ENCODE measurements at regions not wholly inside any gene's neighbourhood (a gene's known extent, or its start where the extent isn't known, plus 50 kb on each side); places are given as distances from the start of the nearest gene placed in this dataset.

DNA sequence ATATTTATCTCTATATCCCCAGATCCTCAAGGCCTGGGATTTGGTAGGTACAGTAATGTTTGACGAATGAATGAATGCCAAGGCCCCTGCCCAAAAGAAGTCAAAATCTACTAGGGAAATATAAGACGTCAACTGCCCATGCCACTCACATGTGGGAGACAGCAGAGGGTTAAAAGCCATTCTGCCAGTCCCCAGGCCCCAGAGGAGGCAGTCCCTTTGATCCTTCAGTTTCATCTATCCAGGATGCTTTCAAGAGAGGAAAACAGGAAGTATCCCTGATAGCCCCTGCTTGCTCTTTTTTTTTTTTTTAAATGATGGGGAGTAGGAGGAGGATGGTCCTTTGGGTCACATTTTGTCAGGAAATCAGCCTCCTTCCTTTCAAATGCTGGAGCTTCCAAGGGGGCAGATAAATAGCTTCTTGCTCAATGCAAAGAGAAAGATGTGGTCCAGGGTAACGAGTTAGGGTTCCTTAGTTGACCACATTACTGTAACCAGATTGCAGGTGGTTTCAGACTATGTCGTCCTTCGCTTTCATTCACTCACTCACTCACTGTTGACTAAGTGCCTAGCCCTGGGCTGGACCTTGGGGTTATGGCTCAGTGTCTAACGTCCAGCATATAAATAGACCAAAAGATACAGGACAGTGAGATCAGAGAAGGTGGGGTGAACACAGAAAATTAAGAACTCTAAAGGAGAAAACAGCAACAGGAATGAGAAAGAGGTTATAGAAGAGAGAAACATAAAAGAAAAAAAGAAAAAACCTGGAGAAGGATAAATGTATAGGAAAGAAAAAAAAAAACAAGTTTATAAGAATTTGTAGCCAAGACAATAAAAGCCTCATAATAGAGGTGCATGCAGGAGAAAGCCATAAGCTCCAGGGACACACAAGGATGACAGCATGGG is 64.6 kb upstream of the PIM1 start:
- no peak for DNase-seq (ENCODE audit: low read depth in 2 of 2)

DNA sequence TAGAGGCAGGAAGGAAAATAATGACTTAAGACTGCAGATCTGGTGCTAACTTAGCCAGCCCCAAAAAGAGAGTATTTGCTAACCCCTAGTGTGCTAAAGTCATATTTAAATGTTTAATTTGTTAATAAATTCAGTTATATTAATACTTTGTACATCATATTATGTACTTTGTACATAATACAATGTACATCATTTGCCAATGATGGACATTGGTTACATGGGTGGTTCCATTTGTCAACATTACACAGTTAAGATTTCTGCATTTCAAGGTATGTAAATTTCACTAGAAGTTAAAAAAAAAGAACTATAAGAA is 63.9 kb upstream of the PIM1 start:
- DNase-seq (ENCODE audit: low read depth in 2 of 2) = no peak

DNA sequence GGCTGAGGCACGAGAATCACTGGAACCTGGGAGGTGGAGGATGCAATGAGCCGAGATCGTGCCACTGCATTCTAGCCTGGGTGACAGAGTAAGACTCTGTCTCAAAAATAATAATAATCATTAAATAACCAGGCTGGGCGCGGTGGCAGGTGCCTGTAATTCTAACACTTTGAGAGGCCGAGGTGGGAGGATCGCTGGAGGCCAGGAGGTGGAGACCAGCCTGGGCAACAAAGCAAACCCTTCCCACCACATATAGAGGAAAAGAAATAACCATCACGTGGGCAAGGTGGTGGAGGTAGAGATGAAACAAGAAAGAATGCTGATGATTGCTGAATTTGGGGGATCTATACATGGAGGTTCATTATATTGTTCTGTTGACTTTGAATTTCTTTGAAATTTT is 63.4 kb upstream of the PIM1 start:
- no peak for DNase-seq (ENCODE audit: low read depth in 2 of 2)

DNA sequence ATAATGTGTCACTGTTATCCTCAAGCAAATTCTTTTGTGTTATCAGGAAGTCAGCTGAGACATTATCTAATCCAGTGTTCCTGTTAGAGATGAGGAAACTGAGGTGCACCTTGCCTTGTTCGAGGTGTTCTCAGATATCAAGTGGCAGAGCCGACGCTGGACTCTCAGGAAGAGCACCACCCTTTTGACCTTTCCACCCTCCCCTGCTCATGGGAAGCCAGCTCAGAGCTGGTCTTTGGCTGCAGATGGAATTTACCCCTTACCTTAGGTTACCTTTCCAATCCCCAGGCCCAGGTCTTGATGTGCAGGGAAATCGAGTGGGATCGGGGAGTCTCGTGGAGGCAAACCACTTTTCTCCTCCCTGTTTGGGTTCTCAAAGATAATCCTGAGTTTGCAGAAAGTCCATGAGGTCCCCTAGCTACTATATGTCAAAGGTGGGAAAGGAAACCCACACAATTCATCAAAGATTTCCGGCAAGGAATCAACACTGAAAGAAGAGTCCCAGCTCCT is 62.9 kb upstream of the PIM1 start:
- no peak for DNase-seq (ENCODE audit: low read depth in 2 of 2)

DNA sequence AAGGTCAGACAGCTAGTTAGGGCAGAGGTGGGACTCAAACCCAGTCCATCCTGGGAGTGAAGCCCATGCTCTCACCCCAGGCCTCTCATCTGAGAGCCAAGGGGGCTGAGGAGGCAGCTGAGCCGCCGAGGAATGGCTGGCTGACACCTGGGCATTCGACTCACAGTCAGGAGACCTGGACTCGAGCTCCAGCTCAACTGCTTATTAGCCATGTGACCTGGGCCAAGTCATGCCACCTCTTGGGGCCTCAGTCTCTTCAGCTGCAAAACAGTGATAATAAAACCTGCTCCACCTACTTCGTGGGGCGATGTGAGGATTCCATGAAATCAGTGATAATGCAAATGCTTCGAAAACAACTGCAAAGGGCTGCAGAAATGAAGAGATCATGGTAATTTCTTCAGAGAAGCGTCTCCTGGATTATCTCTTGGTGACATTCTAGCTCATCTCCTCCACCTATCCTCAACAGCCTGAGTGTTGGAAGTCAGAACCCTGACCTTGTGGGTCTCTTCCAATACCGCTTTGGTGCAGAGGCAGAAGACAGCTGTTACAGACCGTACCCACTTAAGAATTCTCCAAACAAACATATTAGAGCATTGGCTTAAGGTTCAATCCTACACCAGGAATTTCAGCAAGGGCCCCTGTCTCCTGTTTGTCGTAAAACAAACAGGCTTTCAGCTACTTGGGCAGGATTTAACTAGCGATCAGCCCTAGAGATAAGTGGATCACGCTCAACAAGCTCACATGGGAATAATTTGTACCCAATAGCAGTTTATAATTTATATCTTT is 60.0 kb upstream of the PIM1 start:
- no peak for DNase-seq (ENCODE audit: low read depth in 2 of 2)

DNA sequence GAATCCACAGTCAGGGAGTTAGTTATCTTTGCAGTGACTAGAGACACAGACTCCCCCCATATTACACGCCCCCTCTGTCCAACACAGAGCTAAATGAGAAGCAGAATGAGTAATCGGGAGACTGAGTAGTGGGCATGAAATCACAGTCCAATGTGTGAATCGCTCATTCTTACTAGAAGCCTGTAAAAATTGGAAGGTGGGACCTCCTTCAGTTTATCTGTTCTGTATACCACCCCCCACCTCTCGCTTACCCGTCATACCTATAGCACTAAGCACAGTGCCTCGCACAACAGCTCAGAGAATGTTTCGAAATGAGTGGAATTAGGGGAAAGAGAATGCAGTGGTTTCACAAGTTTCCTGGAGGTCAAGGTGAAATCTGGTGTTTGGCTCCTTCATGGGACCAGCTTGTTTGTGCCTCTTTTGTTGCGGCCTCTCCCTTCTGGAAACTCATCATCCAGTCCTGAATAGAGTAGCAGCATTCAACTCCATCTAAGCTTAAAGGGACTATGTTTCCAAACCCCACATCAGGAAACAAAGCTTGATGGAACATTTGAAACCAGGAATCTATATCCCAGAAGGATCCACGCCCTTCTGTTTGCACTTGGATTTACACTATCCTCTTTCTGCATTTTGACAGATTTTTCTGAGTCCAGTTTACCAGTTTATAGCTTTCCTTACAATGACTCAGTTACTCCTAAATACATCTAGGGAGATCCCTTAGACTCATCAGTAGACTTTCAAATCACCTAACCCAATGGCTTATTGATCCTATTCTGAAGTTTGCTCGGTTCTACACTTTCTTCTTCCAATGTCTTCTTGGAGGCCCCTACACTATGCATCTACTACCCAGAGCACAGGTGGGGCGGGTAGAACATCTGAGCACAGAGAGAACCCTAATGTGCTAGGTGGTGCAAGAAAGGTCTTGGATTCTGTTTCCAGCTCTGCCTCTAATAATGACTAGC is 59.2 kb upstream of the PIM1 start:
- DNase-seq (ENCODE audit: low read depth in 2 of 2) = no peak

DNA sequence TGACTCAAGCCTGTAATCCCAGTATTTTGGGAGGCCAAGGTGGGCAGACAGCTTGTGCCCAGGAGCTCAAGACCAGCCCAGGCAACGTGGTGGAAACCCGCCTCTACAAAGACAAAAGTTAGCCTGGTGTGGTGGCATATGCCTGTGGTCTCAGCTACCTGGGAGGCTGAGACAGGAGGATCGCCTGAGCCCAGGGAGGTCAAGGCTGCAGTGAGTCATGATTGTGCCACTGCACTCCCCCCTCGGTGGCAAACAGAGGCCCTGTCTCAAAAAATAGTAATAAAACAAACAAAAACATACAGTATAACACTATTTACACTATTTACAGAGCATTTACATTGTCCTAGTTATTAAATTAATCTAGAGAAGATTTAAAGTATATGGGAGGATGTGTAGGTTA is 56.0 kb upstream of the PIM1 start:
- DNase-seq (ENCODE audit: low read depth in 2 of 2) = no peak

DNA sequence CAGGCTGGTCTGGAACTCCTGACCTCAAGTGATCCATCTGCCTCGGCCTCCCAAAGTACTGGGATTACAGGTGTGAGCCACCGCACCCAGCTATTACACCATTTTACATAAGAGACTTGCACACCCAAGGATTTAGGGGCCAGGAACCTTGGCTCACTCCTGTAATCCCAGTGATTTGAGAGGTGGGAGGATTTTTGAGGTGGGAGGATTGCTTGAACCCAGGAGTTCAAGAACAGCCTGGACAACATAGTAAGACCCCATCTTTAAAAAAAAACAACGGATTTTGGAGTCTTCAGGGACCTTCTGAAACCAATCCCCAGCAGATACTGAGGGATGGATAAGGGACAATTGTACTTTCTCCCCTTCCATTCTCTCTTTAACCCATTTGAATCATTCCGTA is 55.3 kb upstream of the PIM1 start:
- no peak for DNase-seq (ENCODE audit: low read depth in 2 of 2)

DNA sequence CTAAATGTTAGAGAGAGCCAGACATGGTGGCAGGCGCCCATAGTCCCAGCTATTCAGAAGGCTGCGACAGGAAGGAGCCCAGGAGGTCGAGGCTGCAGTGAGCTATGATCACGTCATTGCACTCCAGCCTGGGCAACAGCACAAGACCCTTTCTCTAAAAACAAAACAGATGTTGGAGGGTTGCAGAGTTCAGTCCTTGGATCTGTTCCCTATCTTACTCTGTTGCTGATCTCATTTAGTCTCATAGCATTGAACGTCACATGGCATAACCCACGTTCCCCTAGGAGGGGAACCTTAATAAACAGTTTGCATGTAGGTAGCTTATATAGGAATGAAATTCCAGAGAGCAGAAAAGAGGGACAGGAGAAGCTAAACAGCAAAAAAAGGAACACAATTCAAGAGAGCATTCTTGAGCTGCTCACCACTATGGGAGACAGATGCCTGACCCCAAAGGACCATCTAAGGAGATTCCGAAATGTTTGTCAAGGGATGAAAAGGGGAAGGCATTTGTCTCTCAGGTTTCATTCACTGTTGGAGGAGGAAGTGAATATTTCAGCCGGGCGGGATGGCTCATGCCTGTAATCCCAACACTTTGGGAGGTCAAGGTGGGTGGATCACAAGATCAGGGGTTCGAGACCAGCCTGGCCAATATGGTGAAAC is 54.6 kb upstream of the PIM1 start:
- no peak for DNase-seq (ENCODE audit: low read depth in 2 of 2)

DNA sequence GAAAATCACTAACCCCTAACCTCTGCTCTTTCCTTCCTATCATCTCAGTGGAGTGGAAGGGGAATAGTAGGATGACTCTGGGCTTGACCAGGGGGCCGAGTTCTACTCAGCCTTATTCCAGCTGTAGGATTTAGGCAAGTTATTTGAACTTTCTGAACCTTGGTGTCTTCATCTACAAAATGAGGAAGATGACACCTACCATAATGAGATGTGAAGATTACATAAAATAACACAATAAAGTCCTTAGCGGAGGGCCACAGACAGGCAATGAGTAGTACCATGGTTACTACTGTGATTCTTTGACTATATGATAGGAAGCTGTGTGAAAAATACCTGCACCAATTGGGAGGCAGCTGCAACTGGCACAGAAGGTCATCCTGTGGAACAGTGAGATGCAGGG is 53.6 kb upstream of the PIM1 start:
- no peak for DNase-seq (ENCODE audit: low read depth in 2 of 2)

DNA sequence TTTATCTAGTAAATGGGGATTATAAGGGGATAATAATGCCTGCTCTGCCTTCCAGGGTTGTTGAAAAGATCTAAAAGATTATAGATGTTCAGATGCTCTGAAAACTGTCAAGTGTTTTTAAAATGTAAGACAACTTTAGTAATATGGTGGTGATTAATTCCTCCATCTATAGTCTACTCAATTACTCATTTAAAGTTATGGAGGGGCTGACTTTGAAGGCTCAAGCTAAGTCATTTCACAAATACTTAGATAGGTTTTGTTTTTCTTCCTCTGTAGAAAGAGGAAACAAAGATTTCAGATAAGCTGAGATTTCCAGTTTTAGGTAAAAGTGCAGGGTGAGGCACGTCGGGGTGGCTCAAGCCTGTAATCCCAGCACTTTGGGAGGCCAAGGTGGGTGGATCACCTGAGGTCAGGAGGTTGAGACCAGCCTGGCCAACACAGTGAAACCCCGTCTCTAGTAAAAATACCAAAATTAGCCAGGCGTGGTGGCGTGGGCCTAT is 50.5 kb upstream of the PIM1 start:
- no peak for DNase-seq (ENCODE audit: low read depth in 2 of 2)

All from stimulated activated CD4-positive, alpha-beta T cell treated with anti-CD3 and anti-CD28 coated beads, Interleukin-12 subunit alpha, Interleukin-12 subunit beta, amount 100 ng/mL, for 24 hours (primary cell).